HPDE6-E6E7 (cell line): ENCODE measurements at regions not wholly inside any gene's neighbourhood (a gene's known extent, or its start where the extent isn't known, plus 50 kb on each side); places are given as distances from the start of the nearest gene placed in this dataset.

ENCODE experiments used
- DNase-seq: peaks from one replicate; pipeline ENCODE4 v3.0.0; 2011; ENCODE audit warnings: missing footprints; ENCODE audit errors: extremely low spot score

DNA sequence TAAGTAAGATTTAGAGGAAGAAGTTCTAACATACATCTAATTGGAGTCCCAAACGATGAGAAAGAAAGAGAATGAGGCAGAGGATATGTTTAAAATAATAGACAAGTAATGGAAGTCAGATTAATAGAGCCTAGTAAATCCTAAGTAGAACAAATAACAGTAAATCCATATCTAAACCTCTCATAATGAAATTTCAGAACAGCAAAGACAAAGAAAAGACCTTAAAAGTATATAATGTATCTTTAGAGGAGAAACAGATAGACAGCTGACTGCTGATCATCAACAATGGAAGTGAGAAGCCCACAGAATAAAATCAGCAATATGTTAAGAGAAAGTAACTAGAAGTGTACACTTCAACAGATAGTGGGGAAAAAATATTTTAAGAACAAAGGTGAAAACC is 536.2 kb upstream of the ZFHX3 start:
- no peak for DNase-seq

DNA sequence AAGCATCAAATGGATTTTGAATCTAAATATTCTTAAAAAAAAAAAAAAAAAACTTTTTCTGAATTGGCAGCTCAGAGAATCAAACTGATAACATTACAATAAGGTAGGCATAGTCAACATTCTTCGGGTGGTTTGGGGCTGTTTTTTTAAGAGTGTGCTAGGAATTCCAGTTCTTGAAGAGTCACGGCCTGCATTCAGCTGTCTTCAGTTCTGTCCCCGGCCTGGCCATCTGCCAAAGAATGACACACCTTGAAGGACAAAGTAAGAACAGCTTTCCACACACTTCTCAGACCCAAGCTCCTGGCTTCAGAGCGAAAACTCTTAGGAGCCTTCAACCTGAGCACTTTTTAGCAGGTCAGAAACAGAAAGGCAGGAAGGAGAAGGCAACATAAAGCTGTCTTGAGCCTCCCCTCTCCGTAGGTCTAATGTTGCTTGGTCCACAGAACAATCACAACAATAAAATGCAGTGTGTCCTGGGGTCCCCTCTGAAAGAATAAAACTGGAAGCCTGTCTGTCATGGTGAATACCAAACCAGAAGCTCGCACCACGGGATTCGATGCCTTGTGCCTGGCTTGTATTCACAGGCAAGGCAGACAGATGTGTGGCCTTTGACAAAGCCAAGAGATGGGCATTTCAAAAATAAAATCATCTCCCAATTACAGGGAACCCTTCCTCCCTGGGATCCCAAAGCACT is 524.4 kb upstream of the ZFHX3 start:
- no peak for DNase-seq

DNA sequence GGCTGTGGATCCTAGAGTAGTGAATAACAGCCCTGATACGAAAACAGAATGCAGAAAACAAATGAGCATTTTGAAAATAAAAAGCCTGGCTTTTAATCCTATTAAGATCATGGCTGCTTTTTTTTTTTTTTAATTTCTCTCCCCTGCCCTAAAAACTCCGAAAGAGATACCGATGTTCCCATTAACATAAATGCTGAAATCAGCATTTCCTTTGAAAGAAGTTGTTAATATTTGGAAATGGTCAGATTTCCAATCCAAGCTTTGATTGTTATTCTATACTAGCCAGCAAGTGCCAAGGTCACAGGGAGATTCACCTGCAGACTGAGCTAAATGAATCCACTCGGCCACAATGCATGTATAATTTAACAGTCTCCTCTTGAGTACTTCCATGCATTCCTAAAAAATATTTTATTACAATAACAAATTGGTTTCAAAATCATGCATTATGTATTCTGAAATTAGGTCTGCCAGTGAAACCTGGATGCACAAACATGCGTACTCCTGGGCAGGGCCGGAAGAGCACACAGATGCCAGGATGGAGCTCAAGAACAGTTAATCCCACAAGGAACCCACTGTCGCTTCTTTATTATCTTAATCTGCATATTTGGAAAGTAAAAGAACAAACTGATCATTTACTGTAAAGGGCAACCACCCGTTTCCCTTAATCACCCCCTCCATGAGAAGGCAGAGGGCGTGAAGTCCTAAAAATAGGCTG is 521.5 kb upstream of the ZFHX3 start:
- no peak for DNase-seq

DNA sequence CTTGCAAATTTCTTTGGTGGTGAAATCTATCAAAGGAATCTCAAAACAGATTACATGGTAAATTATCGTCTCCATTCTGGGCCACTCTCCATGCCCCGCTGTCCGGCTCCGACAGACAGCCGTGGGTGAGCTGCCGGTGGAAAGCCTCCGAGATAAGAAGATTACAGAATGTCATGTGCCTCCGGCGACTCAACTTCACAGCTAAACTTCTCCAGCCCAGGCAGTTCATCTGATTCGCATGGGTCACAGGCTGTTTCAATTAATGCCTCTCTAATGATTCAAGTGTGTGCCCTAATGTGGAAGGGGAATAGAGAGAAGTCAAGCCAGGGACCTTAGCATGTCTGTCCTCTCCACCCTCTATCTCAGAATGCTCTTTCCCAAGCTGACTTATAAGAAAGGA is 520.8 kb upstream of the ZFHX3 start:
- DNase-seq: no peak

DNA sequence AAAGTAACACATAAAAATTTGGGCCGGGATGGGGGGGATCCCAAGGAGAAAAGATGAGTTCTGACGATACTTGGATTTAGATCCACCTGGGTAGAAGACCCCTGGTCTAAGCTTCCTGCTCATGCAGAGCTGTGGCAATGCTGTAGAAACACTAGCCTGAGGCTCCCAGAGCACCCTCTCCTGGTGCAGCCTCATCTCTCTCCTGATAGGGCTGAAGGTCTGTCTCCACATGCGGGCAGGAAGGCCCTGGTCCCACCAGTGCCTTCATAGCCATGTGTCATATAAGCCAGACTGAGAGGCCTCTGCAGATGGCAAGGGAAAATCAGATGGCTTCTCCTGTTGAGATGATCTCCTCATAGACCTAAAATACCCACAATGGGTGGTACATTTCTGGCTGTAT is 518.0 kb upstream of the ZFHX3 start:
- no peak for DNase-seq

DNA sequence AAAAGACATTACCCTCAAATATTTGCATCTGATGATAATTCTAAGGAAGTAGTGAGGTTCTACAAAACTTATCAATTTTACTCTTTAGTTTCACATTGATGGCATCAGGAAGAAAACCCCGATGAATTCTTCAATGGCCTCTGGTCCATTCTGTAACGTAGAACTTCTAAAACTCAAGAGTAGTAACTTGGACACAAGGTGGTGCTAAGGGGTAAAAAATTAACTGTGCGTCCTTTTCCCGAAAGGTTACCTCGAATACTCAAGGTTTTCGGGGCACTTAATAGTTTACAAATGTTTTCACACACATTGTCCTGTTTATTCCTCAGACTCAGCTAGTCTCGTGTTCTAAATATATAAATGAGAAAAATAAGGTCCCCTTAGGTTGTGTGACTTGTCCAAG is 517.3 kb upstream of the ZFHX3 start:
- peak; percentile 10 for DNase-seq

DNA sequence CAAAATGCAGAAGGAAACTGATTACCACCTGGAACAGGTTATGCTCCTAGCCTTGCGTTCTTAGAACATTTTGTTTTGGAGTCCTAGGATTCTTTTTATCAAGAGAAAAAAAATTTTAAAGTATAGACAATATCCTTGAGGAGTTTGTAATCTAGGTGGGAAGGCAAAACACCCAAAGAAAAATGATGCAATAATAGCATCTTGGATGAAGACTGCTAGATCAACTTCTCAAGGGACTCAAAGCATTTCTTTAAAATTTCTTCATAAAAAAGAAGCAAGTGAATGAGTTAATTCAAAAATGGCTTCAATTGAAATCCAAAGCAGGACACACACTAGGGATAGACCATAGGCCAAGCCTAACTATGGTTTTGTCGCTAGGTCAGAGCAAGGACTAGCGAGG is 515.8 kb upstream of the ZFHX3 start:
- DNase-seq: no peak

DNA sequence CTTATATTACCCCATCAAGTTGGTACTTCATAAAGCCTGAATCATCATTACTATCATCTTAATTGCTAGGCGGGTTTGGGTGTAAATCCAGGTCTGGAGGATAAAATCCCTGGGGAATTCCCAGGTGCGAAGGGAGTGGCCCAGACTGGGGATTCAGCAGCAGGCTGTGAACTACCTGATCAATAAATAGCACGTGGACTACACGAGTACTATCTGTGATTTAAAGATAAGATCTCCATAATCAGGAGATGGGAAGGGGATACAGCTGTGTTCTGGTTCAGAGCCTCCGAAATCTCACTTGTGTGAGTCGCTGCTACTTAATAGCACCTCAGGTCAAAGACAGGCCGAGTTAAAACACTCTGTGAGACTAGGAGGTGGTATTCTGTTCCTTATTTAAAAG is 512.6 kb upstream of the ZFHX3 start:
- no peak for DNase-seq

DNA sequence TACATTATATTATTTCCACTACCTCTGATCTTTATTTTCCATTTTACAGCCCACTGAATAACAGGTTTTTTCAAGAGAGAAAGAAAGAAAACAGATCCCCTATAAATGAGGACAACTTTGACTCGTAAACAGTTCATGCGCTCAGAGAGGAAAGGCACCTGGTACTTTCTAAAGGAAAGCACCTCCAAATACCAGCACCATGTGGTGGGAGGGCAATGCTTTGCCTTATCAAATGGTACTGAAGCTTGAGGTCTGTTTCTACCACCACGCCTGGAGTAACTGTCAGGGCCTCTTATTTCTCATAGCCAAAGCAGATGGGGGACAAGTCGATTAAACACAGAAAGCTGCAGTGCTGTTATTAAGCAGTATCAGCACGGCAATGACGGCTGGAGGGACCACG is 510.3 kb upstream of the ZFHX3 start:
- no peak for DNase-seq

DNA sequence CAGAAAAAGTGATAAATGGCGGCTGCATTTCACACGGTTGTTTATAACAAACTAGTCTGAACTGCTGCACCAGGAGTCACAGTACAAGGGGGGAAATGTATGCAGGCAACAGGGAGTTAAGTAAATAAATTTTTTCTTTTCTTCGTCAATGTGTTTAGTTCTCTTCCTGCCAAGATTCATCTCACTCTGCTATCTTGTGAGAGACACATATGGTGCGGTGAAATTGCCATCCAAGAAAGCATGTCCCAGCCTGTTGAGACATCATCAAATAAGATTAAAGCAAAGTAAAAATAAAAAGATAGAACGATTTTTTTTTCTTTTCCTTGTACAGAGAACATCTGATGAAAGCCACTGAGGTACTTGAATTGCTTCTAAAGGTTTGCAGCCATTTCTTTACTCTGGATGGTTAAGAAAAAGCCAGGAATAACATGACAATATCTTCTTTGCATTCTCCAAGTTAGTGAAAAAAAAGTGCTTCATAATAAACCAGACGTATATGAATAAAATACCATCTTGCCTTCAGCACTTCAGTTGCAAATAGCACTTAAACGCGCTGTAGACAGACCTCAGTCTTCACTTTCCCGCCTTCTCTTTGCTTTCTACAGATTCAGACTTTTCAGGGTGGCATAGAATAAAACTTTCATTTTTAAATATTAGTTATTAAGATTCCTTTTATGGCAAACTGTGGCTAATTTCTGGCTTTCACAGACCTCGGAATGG is 506.2 kb upstream of the ZFHX3 start:
- DNase-seq: no peak

DNA sequence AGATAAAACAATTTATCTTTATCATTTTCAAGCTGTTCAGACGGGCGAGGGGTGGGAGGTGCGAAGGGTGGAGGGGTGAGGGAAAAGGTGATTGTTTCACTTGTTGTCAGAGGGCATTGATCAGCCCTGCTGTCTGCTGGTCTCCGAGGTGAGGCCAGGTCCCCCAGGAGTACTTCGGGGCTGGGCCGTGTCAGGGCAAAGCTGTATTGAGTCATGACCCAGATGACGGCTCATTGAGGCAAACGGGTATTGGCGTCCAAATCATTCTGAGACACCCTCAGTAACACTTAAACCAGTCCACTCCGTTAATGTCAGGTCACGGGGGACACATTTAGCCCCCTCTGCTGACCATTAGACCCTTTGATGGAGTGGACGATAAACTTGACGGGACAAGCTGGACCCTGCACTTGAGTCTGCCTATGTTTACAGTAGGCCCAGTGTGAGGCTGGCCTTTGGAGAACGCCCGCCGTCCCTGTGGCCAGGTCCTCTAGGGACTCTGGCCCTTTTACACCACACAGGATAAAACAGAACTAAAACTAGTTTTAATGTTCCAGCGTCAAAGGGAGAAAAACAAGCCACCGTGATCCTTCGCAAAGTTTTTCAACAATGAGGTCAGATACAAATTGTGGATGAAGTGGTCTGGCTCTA is 502.2 kb upstream of the ZFHX3 start:
- no peak for DNase-seq

DNA sequence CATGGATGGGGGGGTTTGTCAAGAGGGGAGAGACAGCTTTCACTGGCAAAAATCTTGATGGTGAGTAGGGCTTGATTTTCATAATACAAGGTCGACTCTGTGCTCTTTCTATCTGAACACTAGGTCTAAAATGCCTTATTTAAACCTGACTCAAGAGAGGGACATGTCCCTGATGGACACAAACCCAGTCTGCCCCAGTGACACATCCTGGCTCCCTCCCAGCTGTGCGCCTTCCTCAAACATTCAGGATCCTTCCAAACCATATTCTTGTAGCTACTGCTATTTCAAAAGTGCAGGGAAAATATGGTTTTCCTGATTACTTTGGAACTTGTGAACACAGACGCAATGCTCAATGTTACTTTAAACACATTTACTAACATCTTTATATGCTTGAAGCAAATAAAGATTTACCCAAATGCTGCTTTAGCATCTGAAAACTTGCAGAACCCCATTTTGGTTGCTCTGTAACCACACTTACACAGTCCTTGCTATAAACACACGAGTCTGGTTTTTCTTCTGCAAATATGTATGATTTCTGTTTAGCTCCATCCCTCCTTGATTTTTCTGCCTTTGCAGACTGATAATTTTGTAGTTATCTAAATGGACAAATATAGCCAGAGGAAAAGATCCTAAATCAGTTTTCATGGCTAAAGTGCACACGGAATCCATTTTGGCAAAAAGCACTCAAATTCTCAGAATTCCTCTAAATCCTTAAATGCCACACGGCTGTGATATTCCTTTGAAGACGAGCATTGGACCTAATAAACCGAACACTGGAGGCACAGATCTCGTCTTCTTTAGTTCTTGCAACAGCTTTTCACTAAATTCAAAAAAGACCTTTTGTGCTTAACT is 499.9 kb upstream of the ZFHX3 start:
- no peak for DNase-seq

DNA sequence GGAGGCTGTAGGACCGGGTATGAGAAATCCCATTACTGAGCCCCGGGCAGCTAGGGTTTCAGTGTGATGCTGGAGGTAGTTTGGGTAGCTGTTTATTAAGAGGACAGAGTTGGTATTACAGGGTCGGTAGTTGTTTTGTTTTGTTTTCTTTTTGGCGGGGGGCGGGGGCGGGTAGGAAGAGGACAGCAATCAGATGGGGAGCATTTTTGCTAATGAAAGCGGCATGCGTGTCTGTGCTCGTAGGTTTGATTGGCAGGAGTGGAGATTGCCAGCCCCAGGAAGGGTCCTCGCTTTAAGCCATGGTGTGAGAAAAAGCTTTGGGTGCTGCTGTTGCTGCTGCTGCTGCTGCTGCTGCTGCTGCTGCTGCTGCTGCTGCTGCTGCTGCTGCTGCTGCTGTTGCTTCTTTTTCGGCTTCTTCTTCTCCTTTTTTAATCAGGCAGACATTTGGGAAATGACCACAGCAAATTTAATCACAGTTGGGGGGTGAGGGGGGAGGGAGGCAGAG is 498.5 kb upstream of the ZFHX3 start:
- DNase-seq: no peak

DNA sequence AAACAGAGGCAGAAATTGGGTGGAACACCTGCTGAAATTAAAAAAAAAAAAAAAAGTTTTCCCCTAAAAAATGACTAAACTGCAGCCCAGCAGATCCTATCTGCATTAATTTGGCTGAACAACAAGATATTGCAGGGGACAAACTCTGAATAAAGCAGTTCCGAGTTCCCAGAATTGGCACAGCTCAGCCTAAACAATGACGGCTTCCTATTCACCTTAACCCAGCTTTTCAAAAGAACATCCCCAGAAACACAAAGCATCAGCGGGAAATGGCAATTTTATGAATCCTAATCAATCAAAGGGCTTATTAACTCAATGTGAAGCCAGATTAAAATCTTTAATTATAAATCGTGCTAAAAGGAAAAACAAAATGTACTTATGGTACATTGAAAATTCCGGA is 497.8 kb upstream of the ZFHX3 start:
- no peak for DNase-seq

DNA sequence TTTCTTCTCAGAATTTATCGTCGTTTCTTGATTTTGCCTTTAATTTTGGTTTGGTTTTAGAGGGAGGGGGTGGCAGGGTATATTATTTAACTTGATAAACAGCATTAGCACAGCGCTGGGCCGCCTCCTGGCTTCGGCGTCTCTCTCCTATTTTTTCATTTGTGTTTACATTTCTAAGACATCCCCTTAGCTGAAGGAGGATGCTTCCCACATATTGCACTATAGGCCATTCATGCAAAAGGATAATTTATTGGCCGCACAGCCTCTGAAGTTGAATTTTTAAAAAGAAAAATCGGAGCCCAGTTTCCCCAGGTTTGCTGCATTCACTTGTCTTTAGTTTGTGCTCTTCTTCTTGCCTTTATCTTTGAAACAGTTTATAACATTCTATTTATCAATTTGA is 497.4 kb upstream of the ZFHX3 start:
- DNase-seq: no peak

DNA sequence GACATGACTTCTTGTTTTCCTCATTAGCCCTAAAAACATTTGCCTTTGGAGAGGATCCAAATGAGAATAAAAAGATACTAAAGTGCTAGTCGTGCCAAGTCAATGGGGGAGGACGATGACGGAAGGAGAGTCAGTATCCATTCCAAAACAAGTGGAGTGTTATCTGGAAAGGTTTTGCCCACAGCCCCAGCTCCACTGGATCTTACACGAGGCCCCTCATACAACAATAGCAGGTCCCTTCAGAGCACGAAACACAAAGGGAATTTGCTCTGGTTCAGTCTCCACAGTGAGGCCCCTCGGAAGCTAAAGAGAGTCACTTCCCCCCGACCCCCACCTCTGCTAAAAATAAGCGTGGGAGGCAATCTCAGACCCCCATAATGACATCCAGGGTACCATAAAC is 496.9 kb upstream of the ZFHX3 start:
- no peak for DNase-seq

DNA sequence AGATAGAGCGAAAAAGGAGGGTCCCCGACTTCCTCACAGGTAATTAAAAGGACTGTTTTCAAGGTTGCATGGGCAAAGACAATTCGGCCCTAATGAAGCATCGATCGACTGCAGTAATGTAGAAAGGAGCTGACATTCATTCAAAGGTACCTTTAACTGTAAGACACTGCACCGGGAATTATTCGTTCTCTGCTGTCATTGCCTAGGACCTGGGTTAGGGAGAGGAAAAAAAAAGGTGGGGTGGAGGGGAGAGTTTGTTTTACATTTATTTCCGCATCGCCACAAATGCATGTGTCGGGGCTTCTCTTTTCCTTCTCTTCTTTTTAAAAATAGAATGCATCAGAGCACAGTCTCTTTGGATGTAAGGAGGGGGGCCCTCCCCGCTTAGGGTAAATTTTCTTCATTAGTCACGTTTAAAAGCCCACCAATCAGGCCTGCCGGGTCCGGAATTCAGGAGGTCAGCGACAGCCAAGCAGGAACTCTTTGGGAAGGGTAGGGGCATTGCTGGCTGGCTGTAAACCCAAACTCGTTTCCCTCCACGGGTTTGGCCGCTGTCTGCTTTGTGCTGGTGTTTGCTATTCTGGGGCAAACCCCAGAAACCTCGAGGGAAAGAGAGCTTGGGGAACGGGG is 496.2 kb upstream of the ZFHX3 start:
- DNase-seq: no peak

DNA sequence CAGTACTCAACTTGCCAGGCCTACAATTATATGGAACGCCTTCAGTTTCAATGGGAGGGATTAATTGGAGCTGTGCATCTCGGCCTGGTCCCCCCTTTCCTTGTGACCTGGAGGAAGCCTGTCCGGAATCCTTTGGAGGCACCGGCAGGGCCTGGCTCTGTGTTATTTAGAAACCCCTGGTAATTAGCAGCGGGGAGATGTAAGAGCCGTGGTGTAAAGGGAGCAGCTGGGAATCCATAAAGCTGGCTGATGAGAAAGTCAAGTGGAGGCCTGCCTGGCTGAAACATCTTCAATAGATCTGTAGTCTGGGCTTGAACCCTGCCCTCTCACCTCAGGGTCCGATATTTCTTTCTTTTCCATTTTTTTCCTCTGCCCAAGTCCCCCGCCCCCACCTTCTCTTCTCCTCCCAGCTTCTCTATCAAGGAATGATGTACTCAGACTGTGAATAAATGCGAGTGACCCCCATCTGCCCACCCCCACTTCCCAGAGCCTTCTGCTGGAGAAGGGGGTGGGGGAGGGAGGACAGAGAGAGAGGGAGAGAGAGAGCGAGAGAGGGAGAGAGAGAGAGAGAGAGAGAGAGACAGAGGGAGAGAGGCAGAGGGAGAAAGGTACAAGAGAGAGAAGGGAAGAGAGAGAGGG is 495.5 kb upstream of the ZFHX3 start:
- DNase-seq: no peak

DNA sequence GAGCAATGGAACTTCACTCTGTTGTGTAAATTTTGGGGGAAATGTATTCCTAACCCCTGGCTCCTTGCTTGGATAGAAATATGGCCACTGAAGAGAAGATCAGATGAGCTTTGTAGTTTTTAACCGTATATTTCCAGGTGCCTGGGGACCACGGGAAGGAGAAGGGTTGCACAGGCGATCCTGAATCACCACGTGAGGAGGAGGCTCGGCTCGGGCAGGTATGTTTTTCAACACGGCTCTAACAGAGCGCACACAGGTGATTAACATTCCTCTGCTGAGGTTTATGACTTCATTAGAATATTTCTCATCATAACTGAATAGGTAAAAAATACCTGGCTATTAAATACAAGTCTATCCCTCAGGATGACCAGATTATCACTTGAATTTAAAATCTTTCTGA is 495.0 kb upstream of the ZFHX3 start:
- DNase-seq: no peak

DNA sequence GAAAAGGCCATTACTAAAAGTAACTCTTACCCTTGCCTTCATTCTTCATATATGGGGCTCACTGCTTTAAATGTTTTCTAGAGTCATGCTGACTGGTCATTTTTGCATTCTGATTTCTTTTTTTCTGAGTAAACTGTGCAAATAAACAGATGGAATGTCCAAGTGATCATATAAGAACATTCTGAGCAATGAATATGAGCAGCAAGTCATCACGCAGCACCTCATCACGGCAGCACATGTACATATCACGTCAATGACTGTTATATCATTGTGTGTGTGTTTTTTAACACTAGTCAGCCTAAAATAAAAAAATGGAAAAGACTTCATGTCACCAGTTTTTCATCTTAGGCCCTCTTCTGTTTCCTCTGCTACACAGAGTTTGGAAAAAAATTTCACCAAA is 490.0 kb upstream of the ZFHX3 start:
- DNase-seq: no peak

DNA sequence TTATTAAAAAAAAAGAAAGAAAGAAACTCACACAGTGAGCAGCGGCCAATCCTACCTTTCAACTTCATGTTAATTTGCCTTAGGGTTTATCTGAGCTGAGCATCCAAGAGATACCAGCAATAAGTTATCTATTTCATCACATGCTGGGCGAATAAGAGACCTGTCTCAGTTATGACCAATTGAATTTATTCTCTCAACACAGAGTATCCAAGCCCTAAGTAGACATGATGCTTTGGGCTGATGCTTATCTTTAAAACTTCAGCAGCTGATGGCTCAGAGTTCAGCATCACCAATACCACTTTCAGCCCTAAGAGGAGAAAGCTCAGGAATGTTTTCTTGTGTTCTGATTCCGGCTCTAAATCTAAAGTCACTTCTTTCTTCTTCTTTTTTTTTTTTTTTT is 489.0 kb upstream of the ZFHX3 start:
- DNase-seq: no peak
